Heart right ventricle (tissue), 16 donors: ENCODE measurements at regions not wholly inside any gene's neighbourhood (a gene's known extent, or its start where the extent isn't known, plus 50 kb on each side); places are given as distances from the start of the nearest gene placed in this dataset.

Source experiments
- ATAC-seq, 8 donors: fragments of 200-7000 bp; cut with Tn5 transposase; one replicate each; pipeline ENCODE4 v1.9.1; 2020; ENCODE audit warnings: mild to moderate bottlenecking in 8 of 8, moderate library complexity in 8 of 8, moderate number of reproducible peaks in 1 of 8
- DNase-seq, 2 donors: peaks; one replicate each; pipeline ENCODE4 v3.0.0-alpha.2; 2020
- H3K27ac ChIP-seq, 10 donors: fragments of 200-600 bp; sonication (generic) in 2 of 10; one replicate each; pipeline versions ENCODE4 v1.5.0 to v1.8.0; 2020 to 2022; ENCODE audit warnings: mild to moderate bottlenecking in 3 of 10
- H3K27me3 ChIP-seq, 7 donors: fragments of 200-600 bp; one replicate each; pipeline ENCODE4 v1.8.0; 2021 to 2022; ENCODE audit warnings: mild to moderate bottlenecking in 2 of 7
- H3K36me3 ChIP-seq, 9 donors: fragments of 200-600 bp; sonication (generic) in 1 of 9; one replicate each; pipeline versions ENCODE4 v1.5.0 to v1.8.0; 2020 to 2022; ENCODE audit warnings: mild to moderate bottlenecking in 2 of 9
- H3K4me1 ChIP-seq, 9 donors: fragments of 200-600 bp; sonication (generic) in 1 of 9; one replicate each; pipeline versions ENCODE4 v1.5.0 to v1.8.0; 2020 to 2022; ENCODE audit warnings: mild to moderate bottlenecking in 4 of 9
- H3K4me3 ChIP-seq, 10 donors: fragments of 200-600 bp; sonication (generic) in 2 of 10; one replicate each; pipeline versions ENCODE4 v1.5.0 to v1.8.0; 2020 to 2022; ENCODE audit warnings: mild to moderate bottlenecking in 7 of 10, moderate library complexity in 2 of 10
- H3K9me3 ChIP-seq, 11 donors: fragments of 200-600 bp in 10 of 11; sonication (generic) in 2 of 11; one replicate each; pipeline versions ENCODE4 v1.5.0 to v1.8.0; 2013 to 2022; ENCODE audit warnings: mild to moderate bottlenecking in 2 of 11, control low read depth in 1 of 11, moderate library complexity in 1 of 11
- CTCF ChIP-seq, 9 donors: fragments of 200-600 bp; sonication (generic) in 2 of 9; IDR thresholded peaks; one replicate each; pipeline versions ENCODE4 v1.5.0 to v1.8.0; 2021 to 2022; ENCODE audit warnings: antibody characterized with exemption in 9 of 9, mild to moderate bottlenecking in 5 of 9, moderate library complexity in 1 of 9
- WGBS, 2 donors: extraction: QIAGEN DNeasy Blood & Tissue Kit; methylation state at CpG; one replicate each; pipeline ENCODE4 v1.1.7; 2013; ENCODE audit warnings: inconsistent platforms in 1 of 2; 5-methylcytosine and 5-hydroxymethylcytosine counted together
- intact Hi-C, 10 donors: fragments of 100-400 bp; cut with DNase I; formaldehyde crosslinking; loops; one replicate each; pipeline versions ENCODE4 v1.11.1 to v1.14.2; 2022
- donor health status: Arrhythmogenic right ventricular cardiomyopathy.
- donor health status: ischemic (EF 13 %, LVEDD 7.1; RV severe dilation, severe dysfunction).
- donor health status: healthy with polysubstance abuse.
- donor health status: DM: no; HTN: yes; CAD: no.
- donor health status: DM: no; HTN: no; CAD: no.
- donor health status: ischemic (EF 25% LVEDD 6.9; RV normal size, moderate dysfunction).
- donor health status: ischemic (EF 25% LVEDD 5.7; RV mildly dilated, moderate dysfunction).
- donor health status: healthy.
- donor health status: DM: yes; HTN: yes; CAD: no.
- donor health status: Ischemic cardiomyopathy.
- donor health status: ischemic (EF 35%, LVEDD 5.7; RV mildly dilated, moderate dysfunction).
- donor health status: nonischemic (EF 11% LVEDD 7.7; RV severe dilation, severe dysfunction).
- donor health status: DM: yes; HTN: yes; CAD: no.
- donor health status: PGD.
- donor health status: ischemic (EF 29% LVEDD 5.4; RV normal size, mild dysfunction).
- donor health status: nonischemic (EF 23%, LVEDD 6.1; RV moderate dilation, normal function).

- DNase-seq (no peak), ATAC-seq (no peak)
- Histone ChIP-seq H3K4me1 (peaks cover 0 to 4% (median 0%) of the 10 kb centered on the region in 9 donors), H3K27me3 (no peaks in the 10 kb centered on the region), H3K4me3 (no peak overlapping the region), H3K27ac (no peak overlapping the region), H3K9me3 (no peaks in the 10 kb centered on the region), H3K36me3 (no peaks in the 10 kb centered on the region)
- intact Hi-C loops: no loop called here
- TF ChIP-seq CTCF (IDR thresholded peaks at IDR 0.05): no peak
- 95% methylated on average over 10 of the region's 10 CpGs for WGBS, 2 donors
These were observed 72.1 kb upstream of the SEMA6A start for GRCh38 chr5:116646611-116647289.

GRCh38 chr5:116645627-116646026 lies 71.0 kb upstream of the SEMA6A start:
- no peak for TF ChIP-seq CTCF (IDR thresholded peaks at IDR 0.05)
- Histone ChIP-seq H3K36me3 (no peaks in the 10 kb centered on the region), H3K27ac (no peak overlapping the region), H3K4me1 (no peaks in the 10 kb centered on the region), H3K4me3 (no peak overlapping the region), H3K27me3 (no peaks in the 10 kb centered on the region), H3K9me3 (no peaks in the 10 kb centered on the region)
- WGBS, 2 donors: 80 to 91% methylated on average over 1 of the region's 1 CpG
- intact Hi-C loops: no loop called here
- ATAC-seq: no peak
- no peak for DNase-seq

- ATAC-seq (no peak), DNase-seq (no peak)
- Histone ChIP-seq H3K4me3 (no peak overlapping the region), H3K27ac (no peak overlapping the region), H3K9me3 (no peaks in the 10 kb centered on the region), H3K27me3 (no peaks in the 10 kb centered on the region), H3K36me3 (no peaks in the 10 kb centered on the region), H3K4me1 (no peaks in the 10 kb centered on the region)
- TF ChIP-seq CTCF (IDR thresholded peaks at IDR 0.05): no peak
- intact Hi-C loops: no loop called here
These were observed 65.6 kb upstream of the SEMA6A start for GRCh38 chr5:116640236-116640635.

DNA sequence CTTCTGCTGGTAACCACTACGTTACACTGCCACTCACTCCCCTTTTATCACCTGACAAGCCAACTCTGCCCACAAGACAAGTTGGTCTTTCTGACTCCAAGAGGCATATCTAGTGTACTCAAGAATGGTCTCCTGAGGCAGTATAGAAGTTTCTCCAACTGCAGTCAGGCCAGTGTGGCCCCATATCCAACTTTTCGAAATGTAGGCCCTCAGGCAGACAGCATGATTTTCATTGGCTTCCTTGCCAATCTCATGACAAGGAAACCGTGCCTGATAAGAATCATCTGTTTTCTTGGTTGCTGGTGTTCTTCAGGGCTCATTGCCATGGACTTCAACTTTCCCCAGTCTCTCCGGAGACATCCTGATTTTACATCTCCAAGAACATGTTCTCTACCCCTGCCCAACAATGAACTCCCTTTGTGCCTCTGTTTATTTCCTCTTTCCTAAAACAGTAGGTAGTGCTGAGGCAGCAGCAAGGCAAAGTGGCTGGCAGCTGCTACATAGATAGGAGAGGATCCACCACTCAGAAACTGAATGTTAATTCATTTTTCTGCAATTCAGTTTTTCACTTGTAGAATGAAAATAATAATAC lies 62.6 kb upstream of the SEMA6A start:
- DNase-seq (no peak), ATAC-seq (peak in 1 of 8 donors; percentile 41)
- Histone ChIP-seq H3K4me3 (no peak overlapping the region), H3K27ac (no peak overlapping the region), H3K9me3 (no peaks in the 10 kb centered on the region), H3K36me3 (no peaks in the 10 kb centered on the region), H3K27me3 (no peaks in the 10 kb centered on the region), H3K4me1 (no peaks in the 10 kb centered on the region)
- no peak for TF ChIP-seq CTCF (IDR thresholded peaks at IDR 0.05)
- WGBS, 2 donors: 46 to 52% methylated on average over 4 of the region's 4 CpGs
- intact Hi-C loops: no loop called here
